Left lung (tissue), 4 donors: ENCODE measurements at regions not wholly inside any gene's neighbourhood (a gene's known extent, or its start where the extent isn't known, plus 50 kb on each side); places are given as distances from the start of the nearest gene placed in this dataset.

ENCODE experiments used
- ATAC-seq: fragments of 200-7000 bp; cut with Tn5 transposase; one replicate; pipeline ENCODE4 v1.9.1; 2020; ENCODE audit warnings: moderate library complexity
- DNase-seq, 4 donors: peaks; one replicate each; pipeline ENCODE4 v3.0.0-alpha.2; 2013 to 2020
- H3K27ac ChIP-seq, 2 donors: fragments of 200-600 bp; sonication (generic) in 1 of 2; one replicate each; pipeline versions ENCODE4 v1.5.0 to v1.8.0; 2020 to 2021
- H3K27me3 ChIP-seq, 2 donors: fragments of 200-600 bp; sonication (generic) in 1 of 2; one replicate each; pipeline versions ENCODE4 v1.5.0 to v1.8.0; 2020 to 2021
- H3K36me3 ChIP-seq, 2 donors: fragments of 200-600 bp; sonication (generic) in 1 of 2; one replicate each; pipeline versions ENCODE4 v1.5.0 to v1.8.0; 2020 to 2021
- H3K4me1 ChIP-seq, 2 donors: fragments of 200-600 bp; one replicate each; pipeline ENCODE4 v1.8.0; 2021
- H3K4me3 ChIP-seq, 2 donors: fragments of 200-600 bp; sonication (generic) in 1 of 2; one replicate each; pipeline versions ENCODE4 v1.5.0 to v1.8.0; 2020 to 2021; ENCODE audit warnings: mild to moderate bottlenecking in 1 of 2
- H3K9me3 ChIP-seq, 2 donors: fragments of 200-600 bp; sonication (generic) in 1 of 2; one replicate each; pipeline versions ENCODE4 v1.5.0 to v1.8.0; 2020 to 2021
- CTCF ChIP-seq, 2 donors: fragments of 200-600 bp; sonication (generic) in 1 of 2; IDR thresholded peaks; one replicate each; pipeline versions ENCODE4 v1.5.0 to v1.8.0; 2021; ENCODE audit warnings: antibody characterized with exemption in 2 of 2
- intact Hi-C, 2 donors: fragments of 100-400 bp; cut with DNase I; formaldehyde crosslinking; loops; one replicate each; pipeline versions ENCODE4 v1.11.2 to v1.14.2; 2022
- donor health status: DM: no; HTN: yes; CAD: no.
- donor health status: DM: no; HTN: no; CAD: no.

- Histone ChIP-seq H3K9me3 (no peaks in the 10 kb centered on the region), H3K4me3 (no peak overlapping the region), H3K27ac (no peak overlapping the region), H3K36me3 (no peaks in the 10 kb centered on the region), H3K27me3 (no peaks in the 10 kb centered on the region), H3K4me1 (no peaks in the 10 kb centered on the region)
- intact Hi-C loops = no loop called here
- ATAC-seq (no peak), DNase-seq (no peak)
- no peak for TF ChIP-seq CTCF (IDR thresholded peaks at IDR 0.05)
These were observed 71.5 kb upstream of the DTNBP1 start for GRCh38 chr6:15734118-15734897.

GRCh38 chr6:15730922-15731321, 68.1 kb upstream of the DTNBP1 start:
- H3K9me3 ChIP-seq = no peaks in the 10 kb centered on the region
- no peak for ATAC-seq
- no peaks in the 10 kb centered on the region for H3K36me3 ChIP-seq
- no peak overlapping the region for H3K27ac ChIP-seq
- TF ChIP-seq CTCF (IDR thresholded peaks at IDR 0.05) = no peak
- intact Hi-C loops = no loop called here
- no peak overlapping the region for H3K4me3 ChIP-seq
- no peaks in the 10 kb centered on the region for H3K27me3 ChIP-seq
- H3K4me1 ChIP-seq = no peaks in the 10 kb centered on the region
- no peak for DNase-seq

GRCh38 chr6:15730442-15730841, 67.6 kb upstream of the DTNBP1 start:
- DNase-seq = no peak
- TF ChIP-seq CTCF (IDR thresholded peaks at IDR 0.05) = no peak
- H3K27ac ChIP-seq = no peak overlapping the region
- no peaks in the 10 kb centered on the region for H3K36me3 ChIP-seq
- H3K4me1 ChIP-seq = no peaks in the 10 kb centered on the region
- no peaks in the 10 kb centered on the region for H3K9me3 ChIP-seq
- H3K4me3 ChIP-seq = no peak overlapping the region
- no peaks in the 10 kb centered on the region for H3K27me3 ChIP-seq
- no peak for ATAC-seq
- intact Hi-C loops = no loop called here

- Histone ChIP-seq H3K9me3 (no peaks in the 10 kb centered on the region), H3K36me3 (no peaks in the 10 kb centered on the region), H3K4me3 (no peak overlapping the region), H3K4me1 (no peaks in the 10 kb centered on the region), H3K27me3 (no peaks in the 10 kb centered on the region), H3K27ac (no peak overlapping the region)
- no peak for ATAC-seq
- intact Hi-C loops = no loop called here
- no peak for TF ChIP-seq CTCF (IDR thresholded peaks at IDR 0.05)
- DNase-seq = no peak
These were observed 59.9 kb upstream of the DTNBP1 start for GRCh38 chr6:15722731-15723130.

- H3K27ac ChIP-seq = no peak overlapping the region
- H3K36me3 ChIP-seq = no peaks in the 10 kb centered on the region
- no peak for DNase-seq
- H3K27me3 ChIP-seq = no peaks in the 10 kb centered on the region
- ATAC-seq = no peak
- intact Hi-C loops = no loop called here
- H3K9me3 ChIP-seq = peaks cover 0 to 5% of the 10 kb centered on the region in 2 donors
- H3K4me1 ChIP-seq = no peaks in the 10 kb centered on the region
- TF ChIP-seq CTCF (IDR thresholded peaks at IDR 0.05) = no peak
- H3K4me3 ChIP-seq = no peak overlapping the region
These were observed 54.1 kb upstream of the DTNBP1 start for GRCh38 chr6:15716889-15717288.
